ENCODE measurements at regions not wholly inside any gene's neighbourhood (a gene's known extent, or its start where the extent isn't known, plus 50 kb on each side); places are given as distances from the start of the nearest gene placed in this dataset.
"Not testable (repeated sequence)": the region's sequence is repeated elsewhere in the genome, so short reads cannot be mapped to it uniquely, and the experiment has no call there.

- no peak for DNase-seq
These were observed 70.6 kb downstream of the SMPDL3A start for GRCh38 chr6:122859676-122860075.

- DNase-seq, result no peak
These were observed 72.5 kb downstream of the SMPDL3A start for GRCh38 chr6:122861594-122861993.

GRCh38 chr6:122868137-122868536 lies 79.1 kb downstream of the SMPDL3A start:
- DNase-seq, result no peak

GRCh38 chr6:122869437-122870024 lies 80.5 kb downstream of the SMPDL3A start:
- DNase-seq, result peak; percentile 13

- DNase-seq, result no peak
These were observed 82.0 kb downstream of the SMPDL3A start for GRCh38 chr6:122871079-122871478.

- no peak for DNase-seq
These were observed 83.3 kb downstream of the SMPDL3A start for GRCh38 chr6:122872311-122872710.

- DNase-seq, result no peak
These were observed 88.2 kb downstream of the SMPDL3A start for GRCh38 chr6:122877302-122877701.

GRCh38 chr6:122878796-122879195 lies 89.7 kb downstream of the SMPDL3A start:
- DNase-seq, result no peak

GRCh38 chr6:122886481-122886880 lies 97.4 kb downstream of the SMPDL3A start:
- DNase-seq, result no peak

GRCh38 chr6:122887941-122888340 lies 98.9 kb downstream of the SMPDL3A start:
- DNase-seq, result no peak

- DNase-seq, result not testable (repeated sequence)
These were observed 99.6 kb downstream of the SMPDL3A start for GRCh38 chr6:122888680-122889079.

GRCh38 chr6:122890250-122890649 lies 101.2 kb downstream of the SMPDL3A start:
- no peak for DNase-seq

GRCh38 chr6:122894791-122895190 lies 101.2 kb upstream of the CLVS2 start:
- no peak for DNase-seq

GRCh38 chr6:122902326-122902725 lies 93.7 kb upstream of the CLVS2 start:
- no peak for DNase-seq

- DNase-seq, result no peak
These were observed 92.6 kb upstream of the CLVS2 start for GRCh38 chr6:122903266-122903915.

- DNase-seq, result no peak
These were observed 91.9 kb upstream of the CLVS2 start for GRCh38 chr6:122904166-122904565.

- no peak for DNase-seq
These were observed 82.5 kb upstream of the CLVS2 start for GRCh38 chr6:122913558-122913957.

- DNase-seq, result no peak
These were observed 77.3 kb upstream of the CLVS2 start for GRCh38 chr6:122918714-122919113.

GRCh38 chr6:122930252-122931180 lies 65.5 kb upstream of the CLVS2 start:
- DNase-seq, result no peak

- DNase-seq, result no peak
These were observed 64.1 kb upstream of the CLVS2 start for GRCh38 chr6:122931916-122932315.

- DNase-seq, result not testable (repeated sequence)
These were observed 51.1 kb upstream of the CLVS2 start for GRCh38 chr6:122944936-122945335.
